MM.1S (cell line): ENCODE measurements at regions not wholly inside any gene's neighbourhood (a gene's known extent, or its start where the extent isn't known, plus 50 kb on each side); places are given as distances from the start of the nearest gene placed in this dataset.

Experiments
- EZH2 ChIP-seq: fragments of 300-600 bp; sonication (generic); optimal IDR thresholded peaks from 2 replicates; pipeline ENCODE3; 2017; ENCODE audit warnings: low read depth, mild to moderate bottlenecking, antibody characterized with exemption, low read length, mixed read lengths
- EZH2phosphoT487 ChIP-seq: fragments of 300-600 bp; sonication (generic); IDR thresholded peaks from 2 replicates; pipeline ENCODE4 v1.6.1; 2018; ENCODE audit warnings: antibody characterized with exemption, low read length
- TF ChIP-seq, protein P1 (sequence below): fragments of 300-600 bp; sonication (generic); IDR thresholded peaks from 2 replicates; pipeline ENCODE4 v1.5.1; 2016; ENCODE audit warnings: antibody characterized with exemption, low read length, mixed read lengths

DNA sequence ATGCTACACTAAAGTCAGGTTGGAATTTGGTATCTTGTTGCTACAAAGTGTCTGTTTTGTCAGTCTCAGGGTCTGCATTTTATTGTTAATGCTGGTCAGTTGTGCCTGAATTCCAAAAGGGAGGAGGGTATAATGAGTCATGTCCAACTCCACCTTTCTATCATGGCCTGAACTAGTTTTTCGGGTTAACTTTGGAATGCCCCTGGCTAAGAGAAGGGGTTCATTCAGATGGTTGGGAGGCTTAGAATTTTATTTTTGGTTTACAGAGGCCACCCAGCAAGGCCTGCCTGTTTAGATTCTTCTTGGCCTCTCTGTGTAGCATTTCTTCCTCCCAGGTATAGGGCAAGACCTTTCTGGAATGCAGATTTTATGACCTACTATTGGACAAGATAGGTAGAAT, 93.2 kb downstream of the SKIDA1 start:
- TF ChIP-seq, protein P1, sequence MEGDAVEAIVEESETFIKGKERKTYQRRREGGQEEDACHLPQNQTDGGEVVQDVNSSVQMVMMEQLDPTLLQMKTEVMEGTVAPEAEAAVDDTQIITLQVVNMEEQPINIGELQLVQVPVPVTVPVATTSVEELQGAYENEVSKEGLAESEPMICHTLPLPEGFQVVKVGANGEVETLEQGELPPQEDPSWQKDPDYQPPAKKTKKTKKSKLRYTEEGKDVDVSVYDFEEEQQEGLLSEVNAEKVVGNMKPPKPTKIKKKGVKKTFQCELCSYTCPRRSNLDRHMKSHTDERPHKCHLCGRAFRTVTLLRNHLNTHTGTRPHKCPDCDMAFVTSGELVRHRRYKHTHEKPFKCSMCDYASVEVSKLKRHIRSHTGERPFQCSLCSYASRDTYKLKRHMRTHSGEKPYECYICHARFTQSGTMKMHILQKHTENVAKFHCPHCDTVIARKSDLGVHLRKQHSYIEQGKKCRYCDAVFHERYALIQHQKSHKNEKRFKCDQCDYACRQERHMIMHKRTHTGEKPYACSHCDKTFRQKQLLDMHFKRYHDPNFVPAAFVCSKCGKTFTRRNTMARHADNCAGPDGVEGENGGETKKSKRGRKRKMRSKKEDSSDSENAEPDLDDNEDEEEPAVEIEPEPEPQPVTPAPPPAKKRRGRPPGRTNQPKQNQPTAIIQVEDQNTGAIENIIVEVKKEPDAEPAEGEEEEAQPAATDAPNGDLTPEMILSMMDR: no peak
- TF ChIP-seq EZH2: no peak
- TF ChIP-seq EZH2phosphoT487: no peak
